ENCODE measurements at regions not wholly inside any gene's neighbourhood (a gene's known extent, or its start where the extent isn't known, plus 50 kb on each side); places are given as distances from the start of the nearest gene placed in this dataset.
"Not testable (repeated sequence)": the region's sequence is repeated elsewhere in the genome, so short reads cannot be mapped to it uniquely, and the experiment has no call there.

DNA sequence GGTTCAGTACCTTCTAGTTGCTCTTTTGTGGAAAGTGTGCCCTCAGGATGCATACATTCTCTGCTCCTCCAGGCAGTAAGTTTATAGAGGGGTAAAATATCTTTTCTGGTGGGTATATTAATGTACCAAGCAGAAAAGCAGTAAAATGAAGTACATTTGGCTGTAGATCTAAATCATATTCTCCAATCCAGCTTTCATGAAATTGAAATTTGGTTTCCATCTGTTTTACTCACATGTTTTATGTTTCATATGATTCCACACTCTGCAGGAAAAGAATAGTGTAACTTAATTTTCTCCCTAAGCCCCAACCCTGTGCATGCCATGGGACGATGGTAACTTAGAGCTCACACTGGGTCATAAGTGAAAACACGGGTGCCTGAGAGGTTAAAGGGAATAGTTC, 172.3 kb downstream of the AKAIN1 start:
- no peaks in the 10 kb centered on the region for H3K4me1 ChIP-seq (ENCODE audit: control insufficient read depth, insufficient read depth, low read length, poor library complexity, severe bottlenecking)
- H3K27ac ChIP-seq (ENCODE audit: low read depth, low read length, severe bottlenecking) = no peak overlapping the region
- 81 to 83% methylated on average over 1 to 2 of the region's 2 CpGs for WGBS, 2 experiments (ENCODE audit: insufficient coverage in 2 of 2)
- no peaks in the 10 kb centered on the region for H3K36me3 ChIP-seq (ENCODE audit: control insufficient read depth, insufficient read depth, low read length)
- H3K4me3 ChIP-seq (ENCODE audit: extremely low read depth, insufficient read depth, low read length, poor library complexity, severe bottlenecking) = no peak overlapping the region
- H3K9me3 ChIP-seq (ENCODE audit: control insufficient read depth, low read length) = peaks cover 3% of the 10 kb centered on the region

- Histone ChIP-seq H3K27ac (ENCODE audit: low read depth, low read length, severe bottlenecking) (no peak overlapping the region), H3K36me3 (ENCODE audit: control insufficient read depth, insufficient read depth, low read length) (no peaks in the 10 kb centered on the region), H3K9me3 (ENCODE audit: control insufficient read depth, low read length) (no peaks in the 10 kb centered on the region), H3K4me3 (ENCODE audit: extremely low read depth, insufficient read depth, low read length, poor library complexity, severe bottlenecking) (no peak overlapping the region), H3K4me1 (ENCODE audit: control insufficient read depth, insufficient read depth, low read length, poor library complexity, severe bottlenecking) (no peaks in the 10 kb centered on the region)
Observed at GRCh38 chr18:5021558-5021957, 175.5 kb downstream of the AKAIN1 start.

DNA sequence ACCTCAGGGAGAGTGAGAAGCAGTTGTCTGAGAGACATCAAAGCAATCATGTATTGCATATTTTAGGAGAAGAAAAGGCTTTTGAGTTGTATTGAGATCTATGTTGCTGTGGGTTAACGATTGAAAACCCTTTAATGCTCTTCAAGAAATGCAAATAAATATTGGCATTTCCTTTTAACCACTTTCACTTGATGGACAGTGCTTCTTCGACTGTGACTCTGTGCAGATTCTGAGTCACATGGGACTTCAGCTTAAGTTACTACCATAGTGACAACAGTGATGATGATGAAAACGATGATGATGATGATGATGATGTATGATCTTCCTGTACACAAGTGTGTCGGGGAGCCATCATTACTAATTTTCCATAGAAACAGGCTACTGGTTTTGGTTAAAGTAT, 181.8 kb downstream of the AKAIN1 start:
- H3K36me3 ChIP-seq (ENCODE audit: control insufficient read depth, insufficient read depth, low read length) = no peaks in the 10 kb centered on the region
- H3K4me1 ChIP-seq (ENCODE audit: control insufficient read depth, insufficient read depth, low read length, poor library complexity, severe bottlenecking) = no peaks in the 10 kb centered on the region
- no peaks in the 10 kb centered on the region for H3K9me3 ChIP-seq (ENCODE audit: control insufficient read depth, low read length)
- H3K27ac ChIP-seq (ENCODE audit: low read depth, low read length, severe bottlenecking) = no peak overlapping the region
- WGBS, 2 experiments (ENCODE audit: insufficient coverage in 2 of 2) = 65% methylated on average over 2 of the region's 4 CpGs; no CpG with 5 or more reads in 1 of the 2 experiments
- no peak overlapping the region for H3K4me3 ChIP-seq (ENCODE audit: extremely low read depth, insufficient read depth, low read length, poor library complexity, severe bottlenecking)

DNA sequence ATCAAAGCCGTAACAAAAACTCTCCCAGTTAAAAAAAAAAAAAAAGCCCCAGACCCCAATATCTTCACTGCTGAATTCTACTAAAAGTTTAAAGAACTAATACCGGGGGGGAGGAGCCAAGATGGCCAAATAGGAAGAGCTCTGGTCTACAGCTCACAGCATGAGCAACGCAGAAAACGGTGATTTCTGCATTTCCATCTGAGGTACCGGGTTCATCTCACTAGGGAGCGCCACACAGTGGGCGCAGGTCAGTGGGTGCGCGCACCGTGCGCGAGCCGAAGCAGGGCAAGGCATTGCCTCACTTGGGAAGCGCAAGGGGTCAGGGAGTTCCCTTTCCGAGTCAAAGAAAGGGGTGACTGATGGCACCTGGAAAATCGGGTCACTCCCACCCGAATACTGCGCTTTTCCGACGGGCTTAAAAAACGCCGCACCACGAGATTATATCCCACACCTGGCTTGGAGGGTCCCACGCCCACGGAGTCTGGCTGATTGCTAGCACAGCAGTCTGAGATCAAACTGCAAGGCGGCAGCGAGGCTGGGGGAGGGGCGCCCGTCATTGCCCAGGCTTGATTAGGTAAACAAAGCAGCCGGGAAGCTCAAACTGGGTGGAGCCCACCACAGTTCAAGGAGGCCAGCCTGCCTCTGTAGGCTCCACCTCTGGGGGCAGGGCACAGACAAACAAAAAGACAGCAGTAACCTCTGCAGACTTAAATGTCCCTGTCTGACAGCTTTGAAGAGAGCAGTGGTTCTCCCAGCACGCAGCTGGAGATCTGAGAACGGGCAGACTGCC, 192.8 kb downstream of the AKAIN1 start:
- 2 to 11% methylated on average over 7 to 8 of the region's 32 CpGs for WGBS, 2 experiments (ENCODE audit: insufficient coverage in 2 of 2)

DNA sequence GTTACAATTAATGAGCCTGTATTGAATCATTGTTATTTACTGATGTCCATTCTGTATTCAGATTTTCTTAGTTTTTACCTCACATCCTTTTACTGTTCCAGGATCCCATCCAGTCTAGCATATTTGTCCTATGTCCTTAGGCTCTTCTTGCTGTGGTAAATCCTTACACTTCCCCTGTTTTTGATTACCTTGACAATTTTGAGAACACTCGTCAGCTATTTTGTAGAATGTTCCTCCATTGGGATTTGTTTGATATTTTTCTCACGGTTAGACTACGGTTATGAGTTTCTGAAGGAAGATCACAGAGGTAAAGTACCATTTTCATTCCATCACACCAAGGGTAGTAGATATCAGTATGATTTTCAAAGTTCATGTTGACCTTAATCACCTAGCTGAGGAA, 202.3 kb downstream of the AKAIN1 start:
- no CpG with 5 or more reads among the region's 3 CpGs for WGBS, 2 experiments (ENCODE audit: insufficient coverage in 2 of 2)
- Histone ChIP-seq H3K9me3 (ENCODE audit: control insufficient read depth, low read length) (peaks cover 11% of the 10 kb centered on the region), H3K36me3 (ENCODE audit: control insufficient read depth, insufficient read depth, low read length) (no peaks in the 10 kb centered on the region), H3K4me3 (ENCODE audit: extremely low read depth, insufficient read depth, low read length, poor library complexity, severe bottlenecking) (no peak overlapping the region), H3K4me1 (ENCODE audit: control insufficient read depth, insufficient read depth, low read length, poor library complexity, severe bottlenecking) (no peaks in the 10 kb centered on the region), H3K27ac (ENCODE audit: low read depth, low read length, severe bottlenecking) (no peak overlapping the region)

More for the DNA sequence above, 192.8 kb downstream of the AKAIN1 start:
- not testable (repeated sequence) for H3K4me1 ChIP-seq (ENCODE audit: control insufficient read depth, insufficient read depth, low read length, poor library complexity, severe bottlenecking); H3K9me3 ChIP-seq (ENCODE audit: control insufficient read depth, low read length); H3K36me3 ChIP-seq (ENCODE audit: control insufficient read depth, insufficient read depth, low read length)
- peak overlapping the region; percentile 34 for H3K4me3 ChIP-seq (ENCODE audit: extremely low read depth, insufficient read depth, low read length, poor library complexity, severe bottlenecking)
- H3K27ac ChIP-seq (ENCODE audit: low read depth, low read length, severe bottlenecking) = peak overlapping the region; percentile 26

DNA sequence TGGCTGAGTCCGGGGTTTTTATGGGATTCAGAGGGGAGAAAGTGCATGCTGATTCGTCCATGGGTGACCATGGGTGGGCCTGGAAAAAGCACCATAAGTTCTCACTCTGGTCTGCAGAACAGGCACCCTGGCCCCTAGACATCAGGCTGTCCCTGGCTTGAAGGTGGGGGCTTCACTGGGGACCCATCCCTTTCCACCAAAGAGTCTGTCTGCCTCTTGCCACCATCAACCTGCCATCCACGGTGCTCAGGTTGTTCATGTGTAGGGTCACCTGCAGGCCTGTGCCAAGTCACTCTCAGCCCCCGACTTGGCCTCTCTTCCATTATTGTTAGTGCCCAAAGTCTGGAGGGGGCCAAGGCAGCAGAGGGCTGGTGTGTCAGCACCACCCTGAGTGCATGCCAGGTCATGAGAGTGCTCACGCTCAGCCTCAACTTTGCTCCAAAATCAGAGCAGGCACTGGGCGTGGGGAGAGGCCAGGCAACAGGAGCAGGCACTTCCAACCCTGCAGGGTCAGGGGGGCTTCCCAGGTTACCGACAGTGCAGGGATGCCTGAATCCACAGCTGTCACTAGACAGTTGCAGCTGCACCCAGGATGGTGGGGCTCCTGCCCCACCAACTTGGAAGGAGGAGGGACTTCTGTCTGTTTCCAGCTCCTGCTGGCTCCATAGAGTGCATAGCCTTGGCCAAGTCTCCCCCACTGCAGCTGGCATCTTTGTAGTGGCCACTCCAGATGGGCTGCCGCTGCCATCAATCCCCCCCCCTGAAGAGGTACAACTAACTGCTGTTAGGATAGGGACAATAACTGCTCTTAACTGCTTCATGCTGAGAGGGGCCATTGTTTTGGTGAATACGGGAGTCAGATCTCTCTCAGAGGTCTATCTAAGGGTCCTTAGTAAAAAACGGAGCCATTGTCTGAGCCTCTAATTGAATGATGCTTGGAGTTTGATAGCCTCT, 209.3 kb downstream of the AKAIN1 start:
- H3K4me3 ChIP-seq (ENCODE audit: extremely low read depth, insufficient read depth, low read length, poor library complexity, severe bottlenecking) = no peak overlapping the region
- 74 to 85% methylated on average over 7 to 8 of the region's 10 CpGs for WGBS, 2 experiments (ENCODE audit: insufficient coverage in 2 of 2)
- no peak overlapping the region for H3K27ac ChIP-seq (ENCODE audit: low read depth, low read length, severe bottlenecking)
- H3K4me1 ChIP-seq (ENCODE audit: control insufficient read depth, insufficient read depth, low read length, poor library complexity, severe bottlenecking) = no peaks in the 10 kb centered on the region
- peaks cover 11% of the 10 kb centered on the region for H3K9me3 ChIP-seq (ENCODE audit: control insufficient read depth, low read length)
- no peaks in the 10 kb centered on the region for H3K36me3 ChIP-seq (ENCODE audit: control insufficient read depth, insufficient read depth, low read length)

DNA sequence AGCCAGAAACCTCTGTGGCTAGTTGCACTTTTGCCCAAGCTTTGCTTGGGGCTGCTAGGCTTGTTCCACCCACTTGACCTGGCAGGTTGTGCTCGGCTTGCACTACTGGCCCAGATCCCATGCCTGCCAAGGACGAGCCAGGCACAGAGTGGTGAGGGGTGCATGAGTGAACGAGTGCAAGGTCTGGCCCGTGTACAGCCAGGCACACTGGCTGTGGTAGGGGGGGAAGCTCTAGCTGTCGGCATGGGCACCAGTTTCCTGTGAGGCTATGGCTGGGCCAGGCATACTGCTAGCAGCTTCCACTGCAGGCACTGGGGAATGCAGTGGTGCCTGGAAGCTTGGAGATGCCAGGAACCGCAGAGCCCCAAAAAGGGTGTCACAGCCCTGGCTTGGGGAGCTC, 210.4 kb downstream of the AKAIN1 start:
- Histone ChIP-seq H3K27ac (ENCODE audit: low read depth, low read length, severe bottlenecking) (no peak overlapping the region), H3K4me1 (ENCODE audit: control insufficient read depth, insufficient read depth, low read length, poor library complexity, severe bottlenecking) (no peaks in the 10 kb centered on the region), H3K9me3 (ENCODE audit: control insufficient read depth, low read length) (peaks cover 1% of the 10 kb centered on the region), H3K4me3 (ENCODE audit: extremely low read depth, insufficient read depth, low read length, poor library complexity, severe bottlenecking) (no peak overlapping the region), H3K36me3 (ENCODE audit: control insufficient read depth, insufficient read depth, low read length) (no peaks in the 10 kb centered on the region)
- WGBS, 2 experiments (ENCODE audit: insufficient coverage in 2 of 2) = 65 to 68% methylated on average over 4 of the region's 6 CpGs

DNA sequence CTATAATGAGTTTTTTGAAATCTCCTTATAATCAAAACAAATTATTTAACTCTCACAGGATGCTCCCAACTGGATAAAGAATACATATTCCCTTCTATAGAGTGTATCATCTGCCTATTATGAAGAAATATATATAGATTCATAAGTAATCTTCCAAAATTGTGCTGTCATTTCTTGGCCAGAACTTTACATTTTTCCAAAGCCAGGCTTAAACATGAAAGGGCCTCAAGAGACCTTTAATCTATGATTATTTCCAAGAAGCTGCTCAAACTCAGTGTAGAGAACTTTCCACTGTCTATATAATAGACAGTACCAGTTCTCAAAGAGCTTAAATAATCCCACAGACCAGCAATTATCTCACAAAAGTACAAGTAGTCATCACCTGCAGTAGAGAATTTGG, 211.0 kb downstream of the AKAIN1 start:
- Histone ChIP-seq H3K4me1 (ENCODE audit: control insufficient read depth, insufficient read depth, low read length, poor library complexity, severe bottlenecking) (no peaks in the 10 kb centered on the region), H3K9me3 (ENCODE audit: control insufficient read depth, low read length) (no peaks in the 10 kb centered on the region), H3K4me3 (ENCODE audit: extremely low read depth, insufficient read depth, low read length, poor library complexity, severe bottlenecking) (no peak overlapping the region), H3K27ac (ENCODE audit: low read depth, low read length, severe bottlenecking) (no peak overlapping the region), H3K36me3 (ENCODE audit: control insufficient read depth, insufficient read depth, low read length) (no peaks in the 10 kb centered on the region)

- H3K4me3 ChIP-seq (ENCODE audit: extremely low read depth, insufficient read depth, low read length, poor library complexity, severe bottlenecking) = no peak overlapping the region
- no peaks in the 10 kb centered on the region for H3K4me1 ChIP-seq (ENCODE audit: control insufficient read depth, insufficient read depth, low read length, poor library complexity, severe bottlenecking)
- WGBS, 2 experiments (ENCODE audit: insufficient coverage in 2 of 2) = 84 to 86% methylated on average over 1 to 2 of the region's 4 CpGs
- no peaks in the 10 kb centered on the region for H3K9me3 ChIP-seq (ENCODE audit: control insufficient read depth, low read length)
- no peak overlapping the region for H3K27ac ChIP-seq (ENCODE audit: low read depth, low read length, severe bottlenecking)
- no peaks in the 10 kb centered on the region for H3K36me3 ChIP-seq (ENCODE audit: control insufficient read depth, insufficient read depth, low read length)
Observed at GRCh38 chr18:4961121-4961909, 235.7 kb downstream of the AKAIN1 start.

DNA sequence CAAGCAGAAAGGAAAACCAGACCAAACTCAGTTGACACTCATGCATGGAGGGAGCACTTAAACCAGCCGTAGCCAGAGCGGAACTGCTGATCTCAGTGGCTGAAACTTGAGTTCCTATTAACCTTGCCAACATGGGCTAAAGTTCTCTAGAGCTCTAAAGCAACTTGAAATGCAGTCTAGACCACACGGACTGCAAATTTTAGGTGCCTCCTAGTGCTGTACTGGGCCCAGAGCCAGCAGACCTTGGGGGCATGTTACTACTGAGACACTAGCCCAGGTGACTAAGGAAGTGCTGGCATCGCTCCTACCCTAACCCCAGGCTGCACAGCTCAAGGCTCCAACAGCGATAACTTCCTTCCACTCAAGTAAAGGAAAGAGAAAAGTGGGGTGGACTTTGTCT, 236.5 kb downstream of the AKAIN1 start:
- Histone ChIP-seq H3K27ac (ENCODE audit: low read depth, low read length, severe bottlenecking) (no peak overlapping the region), H3K9me3 (ENCODE audit: control insufficient read depth, low read length) (no peaks in the 10 kb centered on the region), H3K36me3 (ENCODE audit: control insufficient read depth, insufficient read depth, low read length) (no peaks in the 10 kb centered on the region), H3K4me1 (ENCODE audit: control insufficient read depth, insufficient read depth, low read length, poor library complexity, severe bottlenecking) (no peaks in the 10 kb centered on the region), H3K4me3 (ENCODE audit: extremely low read depth, insufficient read depth, low read length, poor library complexity, severe bottlenecking) (no peak overlapping the region)
- WGBS, 2 experiments (ENCODE audit: insufficient coverage in 2 of 2) = 81 to 92% methylated on average over 3 of the region's 5 CpGs
